Left ventricle myocardium inferior (tissue), 1 donor: ENCODE measurements at regions not wholly inside any gene's neighbourhood (a gene's known extent, or its start where the extent isn't known, plus 50 kb on each side); places are given as distances from the start of the nearest gene placed in this dataset.
A peak's percentile ranks its signal among the peaks of the same experiment; 100 is the strongest.

Experiments used
- DNase-seq: peaks from one replicate; pipeline ENCODE4 v3.0.0-alpha.2; 2020
- H3K27ac ChIP-seq: fragments of 200-600 bp; replicated peaks from 2 replicates; pipeline ENCODE4 v1.8.0; 2021
- H3K27me3 ChIP-seq: fragments of 200-600 bp; 2 replicates; pipeline ENCODE4 v1.8.0; 2021; ENCODE audit warnings: low read depth
- H3K36me3 ChIP-seq: fragments of 200-600 bp; 2 replicates; pipeline ENCODE4 v1.8.0; 2021
- H3K4me1 ChIP-seq: fragments of 200-600 bp; 2 replicates; pipeline ENCODE4 v1.8.0; 2021
- H3K4me3 ChIP-seq: fragments of 200-600 bp; 2 replicates; pipeline ENCODE4 v1.8.0; 2021; ENCODE audit warnings: mild to moderate bottlenecking, moderate library complexity
- H3K9me3 ChIP-seq: fragments of 200-600 bp; replicated peaks from 2 replicates; pipeline ENCODE4 v1.8.0; 2021
- intact Hi-C: fragments of 100-400 bp; cut with micrococcal nuclease; formaldehyde crosslinking; loops from one replicate; pipeline ENCODE4 v1.11.0; 2022
- TF ChIP-seq, protein P1 (sequence below): fragments of 200-600 bp; IDR thresholded peaks from 2 replicates; pipeline ENCODE4 v1.8.0; 2021; ENCODE audit warnings: antibody characterized with exemption, mild to moderate bottlenecking, borderline replicate concordance
- donor health status: DM: no; HTN: yes; CAD: no; lungs with severe emphysema.

DNA sequence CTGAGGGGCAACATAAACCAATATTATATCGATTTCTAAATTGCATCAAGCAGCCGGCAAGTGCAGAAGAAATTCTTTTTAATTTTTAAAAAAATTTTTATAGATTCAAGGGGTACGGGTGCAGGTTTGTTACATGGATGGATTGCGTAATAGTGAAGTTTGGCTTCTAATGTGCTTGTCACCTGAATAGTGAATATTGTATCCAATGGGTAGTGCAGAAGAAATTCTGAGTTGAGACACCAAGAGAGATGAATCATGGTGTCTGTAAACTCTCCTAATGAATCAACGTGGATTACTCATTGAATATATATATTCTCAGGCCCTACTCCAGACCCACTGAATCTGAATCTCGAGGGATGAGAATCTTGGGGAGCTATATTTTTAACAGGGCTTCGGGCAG is 253.7 kb upstream of the FOXD3 start:
- peaks cover 41% of the 10 kb centered on the region for H3K27me3 ChIP-seq
- no peaks in the 10 kb centered on the region for H3K9me3 ChIP-seq
- TF ChIP-seq, protein P1, sequence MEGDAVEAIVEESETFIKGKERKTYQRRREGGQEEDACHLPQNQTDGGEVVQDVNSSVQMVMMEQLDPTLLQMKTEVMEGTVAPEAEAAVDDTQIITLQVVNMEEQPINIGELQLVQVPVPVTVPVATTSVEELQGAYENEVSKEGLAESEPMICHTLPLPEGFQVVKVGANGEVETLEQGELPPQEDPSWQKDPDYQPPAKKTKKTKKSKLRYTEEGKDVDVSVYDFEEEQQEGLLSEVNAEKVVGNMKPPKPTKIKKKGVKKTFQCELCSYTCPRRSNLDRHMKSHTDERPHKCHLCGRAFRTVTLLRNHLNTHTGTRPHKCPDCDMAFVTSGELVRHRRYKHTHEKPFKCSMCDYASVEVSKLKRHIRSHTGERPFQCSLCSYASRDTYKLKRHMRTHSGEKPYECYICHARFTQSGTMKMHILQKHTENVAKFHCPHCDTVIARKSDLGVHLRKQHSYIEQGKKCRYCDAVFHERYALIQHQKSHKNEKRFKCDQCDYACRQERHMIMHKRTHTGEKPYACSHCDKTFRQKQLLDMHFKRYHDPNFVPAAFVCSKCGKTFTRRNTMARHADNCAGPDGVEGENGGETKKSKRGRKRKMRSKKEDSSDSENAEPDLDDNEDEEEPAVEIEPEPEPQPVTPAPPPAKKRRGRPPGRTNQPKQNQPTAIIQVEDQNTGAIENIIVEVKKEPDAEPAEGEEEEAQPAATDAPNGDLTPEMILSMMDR, result no peak
- H3K4me3 ChIP-seq, result no peak overlapping the region
- no peaks in the 10 kb centered on the region for H3K36me3 ChIP-seq
- intact Hi-C loops, result no loop called here
- H3K4me1 ChIP-seq, result no peaks in the 10 kb centered on the region
- no peak for DNase-seq
- no peak overlapping the region for H3K27ac ChIP-seq

DNA sequence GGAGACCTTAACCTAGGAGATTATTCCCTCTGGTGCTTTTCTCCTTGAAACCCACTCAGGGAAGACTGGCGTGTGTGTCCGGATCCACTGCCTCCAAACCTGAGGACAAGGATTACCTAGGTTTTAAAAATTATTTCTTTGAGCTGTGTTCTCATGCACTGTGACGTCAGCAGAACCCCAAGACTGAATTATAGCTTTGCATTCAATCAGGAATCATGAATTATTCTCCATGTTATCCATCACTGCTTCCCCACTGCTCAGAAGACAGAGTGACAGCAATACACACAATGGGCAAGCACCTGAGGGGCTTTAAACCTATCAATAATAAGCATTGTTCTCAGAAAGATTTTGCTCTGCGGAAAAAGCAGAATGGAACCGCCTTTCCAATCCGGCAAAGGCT is 253.2 kb upstream of the FOXD3 start:
- H3K4me1 ChIP-seq, result peaks cover 5% of the 10 kb centered on the region
- H3K9me3 ChIP-seq, result no peaks in the 10 kb centered on the region
- no peak for DNase-seq
- intact Hi-C loops, result no loop called here
- H3K27ac ChIP-seq, result no peak overlapping the region
- no peaks in the 10 kb centered on the region for H3K36me3 ChIP-seq
- H3K4me3 ChIP-seq, result no peak overlapping the region
- TF ChIP-seq, protein P1, result no peak
- H3K27me3 ChIP-seq, result peaks cover 41% of the 10 kb centered on the region

- H3K27ac ChIP-seq, result no peak overlapping the region
- peaks cover 14% of the 10 kb centered on the region for H3K9me3 ChIP-seq
- H3K27me3 ChIP-seq, result peaks cover 85% of the 10 kb centered on the region
- TF ChIP-seq, protein P1, result peak; percentile 52
- no peaks in the 10 kb centered on the region for H3K36me3 ChIP-seq
- intact Hi-C loops, result no loop called here
- DNase-seq, result no peak
- H3K4me3 ChIP-seq, result peak overlapping the region; percentile 58
- peaks cover 5% of the 10 kb centered on the region for H3K4me1 ChIP-seq
Measured at GRCh38 chr1:63073309-63074306, 248.8 kb upstream of the FOXD3 start.

GRCh38 chr1:63074321-63074720 is 248.0 kb upstream of the FOXD3 start:
- peak overlapping the region; percentile 58 for H3K4me3 ChIP-seq
- no peak for DNase-seq
- intact Hi-C loops, result no loop called here
- H3K9me3 ChIP-seq, result peaks cover 14% of the 10 kb centered on the region
- TF ChIP-seq, protein P1, result no peak
- H3K27me3 ChIP-seq, result peaks cover 86% of the 10 kb centered on the region
- no peaks in the 10 kb centered on the region for H3K36me3 ChIP-seq
- H3K27ac ChIP-seq, result no peak overlapping the region
- peaks cover 5% of the 10 kb centered on the region for H3K4me1 ChIP-seq

- Histone ChIP-seq H3K27me3 (peaks cover 64% of the 10 kb centered on the region), H3K9me3 (peaks cover 2% of the 10 kb centered on the region), H3K27ac (no peak overlapping the region), H3K4me1 (no peaks in the 10 kb centered on the region), H3K36me3 (no peaks in the 10 kb centered on the region), H3K4me3 (no peak overlapping the region)
- intact Hi-C loops, result no loop called here
- TF ChIP-seq, protein P1, result no peak
- DNase-seq, result no peak
Measured at GRCh38 chr1:63082766-63083165, 239.6 kb upstream of the FOXD3 start.
